Tibial artery (tissue), 4 donors: ENCODE measurements at regions not wholly inside any gene's neighbourhood (a gene's known extent, or its start where the extent isn't known, plus 50 kb on each side); places are given as distances from the start of the nearest gene placed in this dataset.

Source experiments
- DNase-seq, 2 donors: peaks; one replicate each; pipeline ENCODE4 v3.0.0-alpha.2; 2019
- H3K27ac ChIP-seq, 2 donors: fragments of 200-600 bp; sonication (generic) in 1 of 2; 1 replicate in 1 of 2; 2 replicates in 1 of 2; pipeline ENCODE4 v1.5.1; 2018 to 2019; ENCODE audit warnings: mild to moderate bottlenecking in 1 of 2
- H3K27me3 ChIP-seq, 2 donors: fragments of 200-600 bp; sonication (generic) in 1 of 2; one replicate each; pipeline versions ENCODE4 v1.5.1 to v1.6.0; 2016 to 2019
- H3K36me3 ChIP-seq, 3 donors: fragments of 200-600 bp; sonication (generic) in 2 of 3; one replicate each; pipeline ENCODE4 v1.5.1; 2016 to 2019; ENCODE audit warnings: mild to moderate bottlenecking in 2 of 3
- H3K4me1 ChIP-seq, 4 donors: fragments of 200-600 bp; sonication (generic) in 2 of 4; 1 replicate in 3 of 4; 2 replicates in 1 of 4; pipeline ENCODE4 v1.5.1; 2016 to 2019
- H3K4me3 ChIP-seq, 2 donors: fragments of 200-600 bp; sonication (generic) in 1 of 2; 1 replicate in 1 of 2; 2 replicates in 1 of 2; pipeline ENCODE4 v1.5.1; 2018 to 2019; ENCODE audit warnings: mild to moderate bottlenecking in 2 of 2
- H3K9me3 ChIP-seq, 3 donors: fragments of 200-600 bp; sonication (generic) in 1 of 3; one replicate each; pipeline ENCODE4 v1.5.1; 2016 to 2019
- intact Hi-C: fragments of 100-400 bp; cut with DNase I; formaldehyde crosslinking; loops from one replicate; pipeline ENCODE4 v1.15.0; 2023; ENCODE audit warnings: low total_unique reads
- TF ChIP-seq, protein P1 (sequence below), 2 experiments: fragments of 200-600 bp in 1 of 2; fragments of 450-650 bp in 1 of 2; IDR thresholded peaks; one replicate each; pipeline ENCODE4 v1.5.1; 2017 to 2019; ENCODE audit warnings: antibody characterized with exemption in 2 of 2, mild to moderate bottlenecking in 1 of 2, moderate library complexity in 1 of 2

DNA sequence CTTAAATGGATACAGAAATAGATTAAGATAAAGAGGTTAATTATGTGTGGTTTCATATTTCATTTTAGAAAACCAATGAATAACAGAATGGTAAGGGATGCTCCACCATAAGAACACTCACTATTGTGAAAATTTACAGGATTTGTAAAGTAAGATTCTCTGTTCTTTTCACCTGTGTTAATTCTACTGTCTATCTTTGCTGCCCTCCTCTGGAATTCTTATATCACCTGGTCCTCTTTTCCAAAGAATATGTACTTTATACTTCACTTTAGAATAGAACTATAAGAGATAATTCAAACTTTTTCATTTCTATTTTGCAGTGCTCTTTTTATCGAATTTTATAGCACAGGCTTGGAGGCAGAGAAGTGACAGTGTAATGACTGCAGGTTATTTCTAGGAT lies 213.4 kb downstream of the LURAP1L start:
- TF ChIP-seq, protein P1, sequence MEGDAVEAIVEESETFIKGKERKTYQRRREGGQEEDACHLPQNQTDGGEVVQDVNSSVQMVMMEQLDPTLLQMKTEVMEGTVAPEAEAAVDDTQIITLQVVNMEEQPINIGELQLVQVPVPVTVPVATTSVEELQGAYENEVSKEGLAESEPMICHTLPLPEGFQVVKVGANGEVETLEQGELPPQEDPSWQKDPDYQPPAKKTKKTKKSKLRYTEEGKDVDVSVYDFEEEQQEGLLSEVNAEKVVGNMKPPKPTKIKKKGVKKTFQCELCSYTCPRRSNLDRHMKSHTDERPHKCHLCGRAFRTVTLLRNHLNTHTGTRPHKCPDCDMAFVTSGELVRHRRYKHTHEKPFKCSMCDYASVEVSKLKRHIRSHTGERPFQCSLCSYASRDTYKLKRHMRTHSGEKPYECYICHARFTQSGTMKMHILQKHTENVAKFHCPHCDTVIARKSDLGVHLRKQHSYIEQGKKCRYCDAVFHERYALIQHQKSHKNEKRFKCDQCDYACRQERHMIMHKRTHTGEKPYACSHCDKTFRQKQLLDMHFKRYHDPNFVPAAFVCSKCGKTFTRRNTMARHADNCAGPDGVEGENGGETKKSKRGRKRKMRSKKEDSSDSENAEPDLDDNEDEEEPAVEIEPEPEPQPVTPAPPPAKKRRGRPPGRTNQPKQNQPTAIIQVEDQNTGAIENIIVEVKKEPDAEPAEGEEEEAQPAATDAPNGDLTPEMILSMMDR (IDR thresholded peaks at IDR 0.05), result no peak
- H3K4me1 ChIP-seq, result peaks cover 0 to 5% (median 0%) of the 10 kb centered on the region in 4 donors
- H3K36me3 ChIP-seq, result no peaks in the 10 kb centered on the region
- no peak overlapping the region for H3K27ac ChIP-seq
- no peaks in the 10 kb centered on the region for H3K9me3 ChIP-seq
- H3K4me3 ChIP-seq, result no peak overlapping the region
- no peaks in the 10 kb centered on the region for H3K27me3 ChIP-seq
- DNase-seq, result no peak
- intact Hi-C loops, result no loop called here

DNA sequence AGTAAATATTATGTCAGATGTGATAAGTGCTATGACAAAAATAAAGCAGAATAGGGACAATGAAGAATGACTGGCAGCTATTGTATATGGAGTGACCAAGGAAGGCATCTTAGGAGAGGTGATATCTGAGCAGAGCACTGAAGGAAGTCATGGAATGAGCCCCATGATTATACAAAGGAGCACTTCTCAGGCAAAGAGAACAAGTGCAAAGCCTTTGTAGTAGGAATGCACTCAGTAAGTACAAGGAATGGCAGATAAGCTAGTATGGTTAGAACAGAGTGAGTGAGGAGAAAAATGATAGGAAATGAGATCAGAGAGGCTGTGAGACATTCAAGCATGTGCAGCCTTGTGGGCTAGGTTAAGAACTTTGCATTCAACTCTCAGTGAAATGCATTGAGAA lies 214.8 kb downstream of the LURAP1L start:
- no peaks in the 10 kb centered on the region for H3K36me3 ChIP-seq
- no peaks in the 10 kb centered on the region for H3K27me3 ChIP-seq
- no peaks in the 10 kb centered on the region for H3K9me3 ChIP-seq
- TF ChIP-seq, protein P1 (IDR thresholded peaks at IDR 0.05), result no peak
- no peak for DNase-seq
- H3K4me1 ChIP-seq, result no peaks in the 10 kb centered on the region
- intact Hi-C loops, result no loop called here
- H3K27ac ChIP-seq, result no peak overlapping the region
- no peak overlapping the region for H3K4me3 ChIP-seq

DNA sequence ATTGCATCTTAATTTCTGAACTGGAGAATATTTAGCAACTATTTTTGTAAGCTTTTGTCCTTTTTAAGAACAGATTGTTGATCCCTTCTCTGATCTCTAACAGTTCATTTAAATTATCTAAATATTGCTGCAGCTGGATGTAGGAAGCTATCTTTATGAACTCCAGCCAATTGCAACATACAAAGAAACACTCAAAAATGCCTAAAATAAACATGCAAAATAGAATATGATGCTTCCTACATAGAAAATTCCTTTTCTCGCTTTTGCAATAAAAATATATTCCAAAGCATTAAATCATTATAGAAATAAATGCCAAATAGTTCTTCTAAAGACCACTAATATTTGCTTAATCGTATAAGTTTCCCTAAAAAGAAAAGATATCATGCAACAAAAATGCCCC lies 218.6 kb downstream of the LURAP1L start:
- Histone ChIP-seq H3K27ac (no peak overlapping the region), H3K4me1 (peaks cover 0 to 7% (median 0%) of the 10 kb centered on the region in 4 donors)

DNA sequence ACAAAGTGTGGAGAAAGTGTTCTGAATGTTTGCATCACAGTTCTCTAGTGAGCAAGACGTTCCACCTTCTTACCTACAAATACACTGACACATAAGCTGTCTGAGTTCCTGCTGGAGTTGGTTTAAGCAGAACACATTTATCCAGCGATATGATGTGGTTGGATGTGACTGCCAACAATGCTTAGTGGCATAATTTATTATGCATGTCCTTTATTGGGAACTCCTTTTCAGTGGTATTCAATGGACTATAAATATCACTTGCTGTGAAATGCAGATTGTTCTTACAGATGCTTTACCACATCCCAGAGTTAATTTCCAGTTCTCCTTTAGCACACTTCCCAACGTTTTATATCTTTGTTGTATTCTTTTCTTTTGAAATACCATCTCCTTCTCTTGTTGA lies 222.2 kb downstream of the LURAP1L start:
- Histone ChIP-seq H3K36me3 (no peaks in the 10 kb centered on the region), H3K27ac (no peak overlapping the region), H3K9me3 (no peaks in the 10 kb centered on the region), H3K4me3 (no peak overlapping the region), H3K4me1 (peaks cover 0 to 7% (median 0%) of the 10 kb centered on the region in 4 donors), H3K27me3 (no peaks in the 10 kb centered on the region)
- intact Hi-C loops, result no loop called here
- TF ChIP-seq, protein P1 (IDR thresholded peaks at IDR 0.05), result no peak
- no peak for DNase-seq

More for the DNA sequence above, 218.6 kb downstream of the LURAP1L start:
- Histone ChIP-seq H3K9me3 (no peaks in the 10 kb centered on the region), H3K27me3 (no peaks in the 10 kb centered on the region), H3K36me3 (no peaks in the 10 kb centered on the region), H3K4me3 (no peak overlapping the region)
- DNase-seq, result no peak
- TF ChIP-seq, protein P1 (IDR thresholded peaks at IDR 0.05), result no peak
- intact Hi-C loops, result no loop called here

DNA sequence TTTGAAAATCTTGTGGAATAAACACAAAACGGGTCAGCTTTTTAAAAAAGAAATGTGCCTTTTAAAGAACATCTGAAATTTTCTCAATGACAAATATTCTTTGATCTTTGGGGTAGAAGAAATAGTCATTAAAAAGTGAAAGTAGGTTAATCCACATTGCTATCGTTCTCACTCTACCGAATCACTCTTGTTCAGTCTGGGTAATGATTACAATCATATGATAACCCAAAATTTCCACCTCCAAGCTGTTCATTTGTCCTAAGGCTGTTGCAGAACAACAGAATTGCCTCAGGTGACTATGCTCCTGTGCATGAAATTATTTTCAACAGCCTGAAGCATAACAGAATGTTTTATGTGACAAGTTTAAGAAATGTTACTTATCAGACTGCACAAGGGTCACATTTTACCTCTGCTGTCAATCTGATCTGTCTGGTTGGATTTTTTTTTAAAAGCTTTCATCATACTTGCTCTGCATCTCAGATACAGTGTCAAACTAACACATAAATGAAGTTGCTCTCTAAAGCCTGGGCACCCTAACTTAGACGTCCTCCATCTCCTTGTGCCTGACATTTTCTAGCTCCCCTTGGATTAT lies 227.3 kb downstream of the LURAP1L start:
- peaks cover 0 to 3% (median 0%) of the 10 kb centered on the region in 4 donors for H3K4me1 ChIP-seq
- H3K4me3 ChIP-seq, result no peak overlapping the region
- no peak for DNase-seq
- H3K27me3 ChIP-seq, result no peaks in the 10 kb centered on the region
- no peaks in the 10 kb centered on the region for H3K9me3 ChIP-seq
- intact Hi-C loops, result no loop called here
- TF ChIP-seq, protein P1 (IDR thresholded peaks at IDR 0.05), result no peak
- no peak overlapping the region for H3K27ac ChIP-seq
- H3K36me3 ChIP-seq, result no peaks in the 10 kb centered on the region

DNA sequence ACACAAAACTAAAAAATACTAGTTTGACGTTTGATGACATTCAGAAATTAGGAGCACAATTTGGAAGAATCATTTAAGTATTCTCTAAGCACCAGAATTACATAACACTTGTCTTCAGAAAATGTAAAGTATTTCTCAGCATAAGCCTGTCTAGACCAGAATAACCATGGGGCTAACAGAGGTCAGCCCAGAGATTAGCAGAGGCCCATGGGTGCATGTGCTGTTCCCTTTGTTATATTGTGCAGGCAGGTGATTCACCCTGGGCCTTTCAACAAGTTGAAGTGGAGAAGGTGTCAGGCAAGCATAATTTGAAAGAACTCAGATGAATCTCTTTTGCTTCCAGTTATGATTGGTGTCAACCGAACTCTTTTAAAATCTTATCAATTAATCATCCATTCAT lies 227.9 kb downstream of the LURAP1L start:
- H3K4me3 ChIP-seq, result no peak overlapping the region
- H3K9me3 ChIP-seq, result no peaks in the 10 kb centered on the region
- DNase-seq, result no peak
- TF ChIP-seq, protein P1 (IDR thresholded peaks at IDR 0.05), result no peak
- H3K27ac ChIP-seq, result no peak overlapping the region
- no peaks in the 10 kb centered on the region for H3K4me1 ChIP-seq
- intact Hi-C loops, result no loop called here
- no peaks in the 10 kb centered on the region for H3K36me3 ChIP-seq
- H3K27me3 ChIP-seq, result no peaks in the 10 kb centered on the region
